Progenitor cell of endocrine pancreas (in vitro differentiated cells): ENCODE measurements at regions not wholly inside any gene's neighbourhood (a gene's known extent, or its start where the extent isn't known, plus 50 kb on each side); places are given as distances from the start of the nearest gene placed in this dataset.

Source experiments
- DNase-seq: peaks from one replicate; pipeline ENCODE4 v3.0.0; 2021; ENCODE audit warnings: low spot score; ENCODE audit not compliant: unreplicated experiment
- H3K27ac Mint-ChIP-seq: 2 replicates; pipeline ENCODE4 v1.8.0; 2021; ENCODE audit warnings: mild to moderate bottlenecking, moderate library complexity, mixed read lengths
- H3K27me3 Mint-ChIP-seq: 2 replicates; pipeline ENCODE4 v1.8.0; 2021; ENCODE audit warnings: mixed read lengths
- H3K36me3 Mint-ChIP-seq: 2 replicates; pipeline ENCODE4 v1.8.0; 2022; ENCODE audit warnings: mixed read lengths; ENCODE audit not compliant: insufficient read depth
- H3K4me1 Mint-ChIP-seq: 2 replicates; pipeline ENCODE4 v1.8.0; 2021; ENCODE audit warnings: low read depth, mixed read lengths
- H3K4me3 Mint-ChIP-seq: 2 replicates; pipeline ENCODE4 v1.8.0; 2021; ENCODE audit warnings: low read depth, mild to moderate bottlenecking, moderate library complexity, mixed read lengths
- H3K9me3 Mint-ChIP-seq: 2 replicates; pipeline ENCODE4 v1.8.0; 2021; ENCODE audit warnings: low read depth, mixed read lengths
- CTCF ChIP-seq: fragments of 200-600 bp; sonication (generic); IDR thresholded peaks from one replicate; pipeline ENCODE4 v1.5.0; 2021; ENCODE audit warnings: antibody characterized with exemption, mild to moderate bottlenecking; ENCODE audit not compliant: unreplicated experiment

GRCh38 chr6:139751179-139751578 lies 376.7 kb upstream of the CITED2 start:
- no peak for TF ChIP-seq CTCF
- H3K4me1 Mint-ChIP-seq = peaks cover 31% of the 10 kb centered on the region
- DNase-seq = no peak
- no peak overlapping the region for H3K4me3 Mint-ChIP-seq
- no peaks in the 10 kb centered on the region for H3K9me3 Mint-ChIP-seq
- H3K27ac Mint-ChIP-seq = no peak overlapping the region
- no peaks in the 10 kb centered on the region for H3K36me3 Mint-ChIP-seq
- no peaks in the 10 kb centered on the region for H3K27me3 Mint-ChIP-seq

- Mint-ChIP-seq H3K27me3 (no peaks in the 10 kb centered on the region), H3K9me3 (no peaks in the 10 kb centered on the region), H3K27ac (no peak overlapping the region), H3K4me3 (no peak overlapping the region), H3K4me1 (peaks cover 13% of the 10 kb centered on the region), H3K36me3 (no peaks in the 10 kb centered on the region)
- DNase-seq = no peak
- no peak for TF ChIP-seq CTCF
Observed at GRCh38 chr6:139748353-139749146, 374.1 kb upstream of the CITED2 start.

GRCh38 chr6:139747154-139747553 lies 372.7 kb upstream of the CITED2 start:
- Mint-ChIP-seq H3K27ac (no peak overlapping the region), H3K36me3 (no peaks in the 10 kb centered on the region), H3K4me3 (no peak overlapping the region), H3K27me3 (no peaks in the 10 kb centered on the region), H3K4me1 (peaks cover 13% of the 10 kb centered on the region), H3K9me3 (no peaks in the 10 kb centered on the region)
- DNase-seq = no peak
- no peak for TF ChIP-seq CTCF

GRCh38 chr6:139744891-139745290 lies 370.4 kb upstream of the CITED2 start:
- H3K4me3 Mint-ChIP-seq = no peak overlapping the region
- H3K9me3 Mint-ChIP-seq = no peaks in the 10 kb centered on the region
- H3K36me3 Mint-ChIP-seq = no peaks in the 10 kb centered on the region
- no peak for DNase-seq
- H3K27ac Mint-ChIP-seq = no peak overlapping the region
- peaks cover 9% of the 10 kb centered on the region for H3K4me1 Mint-ChIP-seq
- H3K27me3 Mint-ChIP-seq = no peaks in the 10 kb centered on the region
- no peak for TF ChIP-seq CTCF

GRCh38 chr6:139743664-139744437 lies 369.4 kb upstream of the CITED2 start:
- H3K9me3 Mint-ChIP-seq = no peaks in the 10 kb centered on the region
- no peak for DNase-seq
- H3K27ac Mint-ChIP-seq = no peak overlapping the region
- H3K4me1 Mint-ChIP-seq = peaks cover 9% of the 10 kb centered on the region
- no peaks in the 10 kb centered on the region for H3K36me3 Mint-ChIP-seq
- H3K4me3 Mint-ChIP-seq = no peak overlapping the region
- no peaks in the 10 kb centered on the region for H3K27me3 Mint-ChIP-seq
- no peak for TF ChIP-seq CTCF
